ENCODE measurements at regions not wholly inside any gene's neighbourhood (a gene's known extent, or its start where the extent isn't known, plus 50 kb on each side); places are given as distances from the start of the nearest gene placed in this dataset.

DNA sequence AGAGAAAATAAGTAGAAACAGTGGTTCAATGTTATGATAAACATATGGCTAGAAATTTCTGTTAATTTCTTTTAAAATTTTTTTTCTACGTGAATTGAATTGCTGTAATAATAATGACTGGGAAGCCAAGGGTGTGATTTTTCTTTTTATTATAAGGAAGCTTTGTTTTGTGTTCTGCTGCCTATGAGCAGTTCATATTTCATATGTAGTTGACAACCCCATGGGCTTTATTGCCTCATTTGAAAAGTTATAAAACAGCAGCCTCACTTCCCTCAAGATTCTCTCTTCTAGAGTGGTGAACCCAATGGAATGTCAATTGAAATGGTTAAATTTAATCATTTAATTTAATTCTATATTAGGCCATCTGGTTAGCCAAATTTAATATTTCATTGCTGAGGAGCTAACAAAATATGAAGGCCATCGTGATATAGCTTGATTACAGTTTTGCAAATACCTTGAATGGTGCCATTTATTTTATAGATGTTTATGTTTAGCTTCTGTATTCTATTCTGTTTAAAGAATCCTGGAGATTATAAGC is 72.6 kb upstream of the DOCK10 start:
- no peak for TF ChIP-seq POLR2A (IDR thresholded peaks at IDR 0.05)
- TF ChIP-seq, protein P1, sequence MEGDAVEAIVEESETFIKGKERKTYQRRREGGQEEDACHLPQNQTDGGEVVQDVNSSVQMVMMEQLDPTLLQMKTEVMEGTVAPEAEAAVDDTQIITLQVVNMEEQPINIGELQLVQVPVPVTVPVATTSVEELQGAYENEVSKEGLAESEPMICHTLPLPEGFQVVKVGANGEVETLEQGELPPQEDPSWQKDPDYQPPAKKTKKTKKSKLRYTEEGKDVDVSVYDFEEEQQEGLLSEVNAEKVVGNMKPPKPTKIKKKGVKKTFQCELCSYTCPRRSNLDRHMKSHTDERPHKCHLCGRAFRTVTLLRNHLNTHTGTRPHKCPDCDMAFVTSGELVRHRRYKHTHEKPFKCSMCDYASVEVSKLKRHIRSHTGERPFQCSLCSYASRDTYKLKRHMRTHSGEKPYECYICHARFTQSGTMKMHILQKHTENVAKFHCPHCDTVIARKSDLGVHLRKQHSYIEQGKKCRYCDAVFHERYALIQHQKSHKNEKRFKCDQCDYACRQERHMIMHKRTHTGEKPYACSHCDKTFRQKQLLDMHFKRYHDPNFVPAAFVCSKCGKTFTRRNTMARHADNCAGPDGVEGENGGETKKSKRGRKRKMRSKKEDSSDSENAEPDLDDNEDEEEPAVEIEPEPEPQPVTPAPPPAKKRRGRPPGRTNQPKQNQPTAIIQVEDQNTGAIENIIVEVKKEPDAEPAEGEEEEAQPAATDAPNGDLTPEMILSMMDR (IDR thresholded peaks at IDR 0.05) = no peak

Data from thyroid gland (tissue), 4 donors.